ENCODE measurements at regions not wholly inside any gene's neighbourhood (a gene's known extent, or its start where the extent isn't known, plus 50 kb on each side); places are given as distances from the start of the nearest gene placed in this dataset.
A peak's percentile ranks its signal among the peaks of the same experiment; 100 is the strongest.

DNA sequence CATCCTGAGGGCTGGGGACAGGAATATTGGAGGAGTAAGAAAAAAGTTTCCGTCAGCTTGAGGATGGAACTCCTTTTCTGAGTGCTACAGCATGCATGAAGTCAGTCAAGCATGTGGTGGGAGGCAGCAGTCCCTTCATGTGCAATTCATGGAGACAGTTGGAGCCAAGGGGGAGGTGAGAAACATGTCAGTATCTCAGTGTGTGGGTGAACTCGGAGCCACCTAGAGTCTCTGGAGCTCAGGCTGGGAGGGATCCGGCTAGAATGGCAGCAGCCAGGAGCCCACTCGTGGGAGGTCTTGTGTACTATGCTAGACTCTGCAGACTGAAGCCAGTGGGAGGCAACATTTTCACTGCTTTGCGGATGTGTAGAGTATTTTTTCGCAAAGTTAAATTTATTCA lies 60.3 kb downstream of the AVPR1A start:
- DNase-seq, result peak in 1 of 51 donors; percentile 27

DNA sequence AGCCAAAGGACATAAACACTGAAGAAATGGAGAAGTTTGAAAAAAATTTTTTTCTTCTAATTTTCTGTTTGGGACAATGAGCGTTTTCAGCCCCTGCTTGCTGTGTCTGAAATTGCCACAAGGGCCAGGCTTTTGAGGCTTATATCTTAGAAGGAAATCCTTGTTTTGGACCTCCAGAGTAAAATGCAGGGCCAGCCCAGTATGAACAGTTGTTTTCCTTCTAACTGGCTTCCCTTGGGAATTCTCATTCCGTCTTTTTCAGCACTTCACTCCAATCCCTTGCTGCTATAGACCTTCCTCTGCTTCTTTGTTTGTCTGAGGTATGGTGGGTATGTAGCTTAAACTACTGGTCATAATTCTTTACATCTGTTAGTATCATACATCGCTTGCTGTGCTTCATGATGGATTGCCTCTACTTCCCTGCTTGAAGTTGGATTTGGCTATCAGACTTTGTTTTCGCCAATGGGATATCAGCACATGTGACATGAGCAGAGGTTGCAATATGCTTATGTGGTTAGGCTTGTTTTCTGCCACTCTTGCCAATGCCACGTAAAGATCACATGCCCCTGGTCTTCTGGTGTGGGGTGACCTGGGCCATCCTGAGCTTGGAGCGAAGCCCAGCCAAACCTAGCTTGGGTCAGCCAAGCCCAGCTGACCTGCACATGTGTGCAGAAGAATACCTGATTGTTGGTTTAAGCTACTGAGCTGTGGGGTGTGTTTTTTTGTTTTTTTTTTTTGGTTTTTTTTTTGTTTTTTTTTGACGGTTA lies 64.7 kb downstream of the AVPR1A start:
- no peak for DNase-seq

DNA sequence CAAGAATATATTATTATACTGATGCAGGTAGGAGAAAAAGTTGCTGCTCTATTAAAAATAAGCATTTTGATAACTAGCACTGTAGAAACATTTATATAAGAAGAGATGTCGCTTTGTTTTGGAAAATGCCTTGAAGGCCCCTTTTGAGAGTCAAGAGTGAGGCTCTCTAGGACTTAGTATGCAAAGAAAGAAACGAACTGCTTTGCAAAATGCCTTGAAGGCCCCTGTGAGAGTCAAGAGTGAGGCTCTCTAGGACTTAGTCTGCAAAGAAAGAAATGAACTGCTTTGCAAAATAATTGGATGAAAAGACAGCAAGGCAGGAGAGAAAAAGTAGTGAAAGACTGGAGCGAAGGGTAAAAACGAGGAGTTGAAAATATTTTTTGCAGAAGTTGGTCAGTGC lies 65.9 kb downstream of the AVPR1A start:
- DNase-seq, result no peak

DNA sequence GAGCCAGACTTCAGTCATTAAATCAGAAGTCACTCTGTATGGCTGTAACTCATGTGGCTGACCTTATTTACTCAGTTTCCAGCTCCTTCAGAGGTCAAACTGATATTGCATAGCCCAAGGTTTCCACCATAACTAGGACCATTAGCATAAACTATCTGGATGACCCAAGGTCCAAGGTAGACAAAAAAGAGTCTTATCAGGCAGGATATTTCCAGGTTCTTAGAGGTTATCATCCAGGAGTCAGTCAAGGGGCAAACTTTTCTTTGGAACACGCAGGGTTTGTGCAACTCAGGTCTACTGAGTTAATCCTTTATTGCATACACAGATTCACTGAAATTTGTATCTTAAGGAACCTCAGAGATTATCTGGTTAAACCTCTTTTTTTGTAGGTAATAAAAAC lies 66.5 kb downstream of the AVPR1A start:
- no peak for DNase-seq

DNA sequence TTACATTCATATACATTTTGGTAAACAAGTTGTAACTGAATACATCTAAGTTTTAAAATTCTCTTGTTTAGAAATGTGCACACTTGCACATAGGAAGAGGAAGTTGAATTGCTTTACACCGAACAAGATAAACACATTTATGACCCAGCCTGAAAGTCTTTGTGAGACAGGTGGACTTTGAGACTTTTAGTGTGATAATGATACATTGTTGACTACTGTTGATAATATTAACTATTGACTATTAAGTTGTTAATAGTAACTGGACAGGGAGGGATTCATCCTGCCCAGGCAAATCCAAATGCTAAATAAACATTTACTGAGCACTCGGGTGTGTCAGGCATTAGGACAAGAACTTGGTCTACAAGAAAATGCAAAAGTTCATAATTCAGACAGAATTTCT lies 68.0 kb downstream of the AVPR1A start:
- no peak for DNase-seq

DNA sequence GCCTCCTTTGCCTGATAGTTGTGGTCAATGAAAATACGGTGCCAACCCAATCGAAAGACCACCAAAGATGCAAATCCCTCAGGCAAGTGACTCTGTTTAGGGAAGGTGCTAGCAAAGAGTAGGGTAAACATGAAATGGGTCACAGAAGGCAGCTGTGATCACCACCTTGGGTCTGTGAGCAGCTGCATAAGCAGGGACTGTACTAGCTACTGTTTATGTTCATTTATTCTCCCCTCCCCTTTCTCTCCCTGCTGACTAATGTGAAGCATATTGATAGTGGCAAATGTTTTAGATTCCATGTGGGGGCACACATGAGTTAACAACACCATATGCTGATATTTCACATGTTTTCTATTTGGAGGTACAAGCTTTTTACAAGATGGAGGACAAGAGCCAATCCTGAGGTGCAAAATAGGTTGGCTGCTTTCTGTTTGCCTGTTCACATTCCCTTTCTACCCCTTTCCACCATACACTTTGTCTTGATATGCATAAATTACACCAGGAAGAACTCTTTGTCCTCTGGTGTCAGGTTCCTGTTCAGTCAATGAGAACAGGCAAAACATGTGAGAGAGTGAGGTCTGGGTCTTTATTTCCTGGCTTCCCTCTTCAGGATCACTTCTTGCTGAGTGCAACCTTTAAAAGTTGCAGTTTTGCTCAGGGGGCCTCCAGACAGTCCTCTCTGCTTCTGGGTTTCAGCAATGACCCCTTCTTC lies 71.1 kb downstream of the AVPR1A start:
- no peak for DNase-seq

DNA sequence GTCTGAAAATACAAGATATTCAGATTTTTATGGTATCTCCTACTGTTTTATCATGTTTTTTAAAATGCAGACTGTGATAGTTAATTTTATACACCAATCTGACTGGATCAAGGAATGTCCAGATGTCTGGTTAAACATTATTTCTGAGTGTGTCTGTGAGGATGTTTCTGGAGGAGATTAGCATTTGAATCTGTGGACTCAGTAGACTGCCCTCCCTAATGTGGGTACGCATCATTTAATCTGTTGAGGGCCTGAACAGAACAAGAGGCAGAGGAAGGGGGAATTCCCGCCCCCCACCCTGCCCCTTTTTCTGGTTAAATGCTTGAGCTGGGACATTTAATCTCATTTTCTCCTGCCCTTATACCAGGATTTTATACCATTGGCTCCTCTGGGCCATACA lies 72.1 kb downstream of the AVPR1A start:
- DNase-seq, result no peak

DNA sequence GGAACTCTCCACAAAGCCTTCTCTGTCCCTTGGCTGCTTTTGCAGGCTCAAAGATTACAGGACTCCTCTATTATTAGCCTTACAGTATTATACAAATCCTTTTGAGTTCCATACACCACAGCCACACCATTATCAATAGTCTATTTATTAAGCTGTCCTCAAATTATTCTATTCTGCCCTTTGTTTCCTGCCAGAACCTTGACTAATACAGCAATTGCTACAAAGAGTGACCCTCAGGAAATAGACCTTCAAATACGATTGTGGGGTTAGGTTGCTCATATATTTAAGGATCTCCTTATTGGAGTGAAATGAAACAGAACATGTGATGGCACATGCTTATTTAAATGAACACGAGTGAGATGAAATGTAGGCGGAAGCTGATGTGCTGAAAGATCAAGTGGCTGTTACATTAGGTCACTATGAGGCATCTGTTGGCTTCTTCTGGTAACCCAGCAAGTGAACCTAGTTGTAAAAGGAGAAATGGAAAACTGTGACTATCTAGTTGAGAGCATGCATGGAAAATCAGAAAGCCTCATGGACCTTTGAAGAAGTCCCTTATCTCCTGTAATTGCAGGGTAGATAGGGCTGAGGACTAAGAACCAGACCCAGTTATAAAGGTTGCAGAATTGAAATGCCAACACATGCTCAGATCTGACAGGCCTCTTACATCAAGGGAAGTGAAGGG lies 75.5 kb downstream of the AVPR1A start:
- DNase-seq, result no peak

DNA sequence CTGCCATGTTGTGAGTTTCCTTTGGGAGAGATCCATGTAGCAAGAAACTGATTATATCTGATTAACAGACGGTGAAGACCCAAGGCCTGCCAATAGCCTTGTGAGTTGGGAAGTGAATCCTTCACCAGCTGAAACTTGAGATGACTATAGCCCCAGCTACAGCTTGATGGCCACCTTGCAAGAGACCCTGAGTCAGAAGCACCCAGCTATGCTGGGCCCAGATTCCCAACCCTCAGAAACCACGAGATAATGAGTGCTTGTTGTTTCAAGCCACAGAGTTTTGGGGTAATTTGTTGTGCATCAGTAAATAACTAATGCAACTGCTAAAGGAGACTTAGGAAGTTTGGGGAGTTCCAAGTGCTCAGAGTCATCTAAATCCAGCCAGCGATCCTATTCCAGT lies 80.3 kb downstream of the AVPR1A start:
- no peak for DNase-seq

DNA sequence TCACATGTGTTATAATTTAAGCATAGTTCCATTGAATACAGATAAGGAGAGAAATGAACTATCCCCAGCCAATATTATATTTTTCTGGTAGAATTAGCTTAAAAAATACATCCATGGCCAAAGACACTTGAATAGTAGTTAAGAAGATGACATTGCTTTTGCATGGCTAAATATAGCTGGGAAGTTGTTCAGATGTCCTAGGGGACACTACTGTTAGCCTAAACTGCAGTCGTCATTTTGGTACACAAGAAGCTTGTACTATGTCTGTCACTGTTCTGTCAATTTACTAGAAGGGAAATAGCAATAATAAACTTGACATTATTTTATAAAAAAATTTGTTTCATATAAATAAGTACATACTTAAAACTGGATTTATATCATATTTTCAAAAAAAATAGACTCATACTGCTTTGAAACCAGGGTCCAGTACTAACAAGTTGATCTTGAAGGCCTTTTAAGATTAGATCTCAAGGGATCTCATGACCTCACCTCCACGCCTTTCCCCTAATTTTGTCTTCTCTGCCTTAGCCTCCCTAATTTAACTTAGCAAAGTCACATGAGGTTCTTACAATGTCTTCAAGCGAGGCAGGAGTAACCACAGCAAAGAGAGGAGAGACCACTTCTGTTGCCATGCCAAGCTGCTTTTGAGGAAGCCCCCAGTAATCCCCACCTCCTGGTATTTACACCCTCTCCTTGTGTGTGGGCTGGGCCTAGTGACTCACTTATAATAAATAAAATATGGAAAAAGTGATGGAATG lies 81.0 kb downstream of the AVPR1A start:
- no peak for DNase-seq

DNA sequence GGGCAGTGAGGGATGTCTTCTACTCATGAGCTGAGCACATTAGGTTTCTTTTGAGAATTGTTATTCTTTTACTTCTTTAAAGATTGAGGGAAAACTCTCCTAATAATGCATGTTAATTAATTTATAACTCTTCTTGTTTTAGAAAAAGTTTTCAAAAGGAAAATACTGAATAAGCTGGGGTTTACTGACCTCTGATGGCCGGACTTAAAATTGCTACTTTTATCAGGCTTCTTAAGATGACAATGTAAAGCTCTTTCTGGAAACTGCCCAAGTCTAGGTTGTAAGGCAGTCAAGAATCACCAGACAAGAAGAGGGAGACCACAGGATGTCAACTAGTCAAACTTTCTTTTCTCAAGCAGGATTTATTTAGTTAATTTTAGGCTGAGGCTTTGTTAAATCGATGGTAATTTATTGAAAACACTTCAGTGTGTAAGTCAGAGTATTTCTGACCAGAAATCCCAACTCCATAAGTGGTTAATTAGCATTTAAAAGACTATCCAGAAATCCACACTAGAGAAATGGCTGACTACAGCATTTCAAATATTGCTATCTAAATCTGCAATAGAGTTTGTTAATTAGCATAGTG lies 82.1 kb downstream of the AVPR1A start:
- DNase-seq, result peak in 4 of 51 donors; percentile 0 to 38 (median 6)

DNA sequence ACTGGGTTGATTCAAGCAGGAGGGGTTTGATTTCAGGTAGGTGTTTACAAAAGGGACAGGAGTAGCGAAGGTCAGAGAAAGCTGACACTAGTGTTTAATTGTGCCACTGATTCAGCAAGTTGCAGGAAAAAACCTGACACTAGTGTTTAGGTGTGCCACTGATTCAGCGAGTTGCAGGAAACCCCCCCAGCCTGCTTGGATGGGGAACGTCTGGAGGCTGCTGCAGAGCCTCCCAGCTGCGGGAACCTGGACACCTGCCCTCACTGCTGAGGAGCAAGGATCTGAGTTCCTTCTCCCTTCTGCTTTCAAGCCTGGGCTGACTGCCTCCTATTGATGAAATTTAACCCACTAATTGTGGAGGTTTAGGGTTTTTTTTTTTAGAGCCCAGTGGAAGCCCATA lies 84.2 kb downstream of the AVPR1A start:
- no peak for DNase-seq

DNA sequence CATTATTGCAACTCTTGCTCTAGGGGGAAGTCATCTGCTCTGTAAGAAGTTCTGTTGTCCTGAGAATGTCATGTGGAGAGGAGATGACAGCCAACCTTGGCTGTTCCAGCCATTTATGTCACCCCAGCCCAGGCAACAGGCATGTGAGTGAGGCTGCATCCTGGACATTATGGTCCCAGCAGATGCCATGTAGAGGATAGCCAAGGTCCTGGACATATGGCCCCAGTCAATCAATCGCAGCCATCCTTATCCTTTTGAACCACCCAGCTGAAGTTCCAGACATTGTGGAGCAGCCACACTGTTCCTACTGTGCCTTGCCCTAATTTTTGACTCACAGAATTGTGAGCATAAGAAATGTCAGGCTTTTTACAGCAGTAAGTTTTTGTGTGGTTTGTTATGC lies 84.9 kb downstream of the AVPR1A start:
- peak in 1 of 51 donors; percentile 2 for DNase-seq

DNA sequence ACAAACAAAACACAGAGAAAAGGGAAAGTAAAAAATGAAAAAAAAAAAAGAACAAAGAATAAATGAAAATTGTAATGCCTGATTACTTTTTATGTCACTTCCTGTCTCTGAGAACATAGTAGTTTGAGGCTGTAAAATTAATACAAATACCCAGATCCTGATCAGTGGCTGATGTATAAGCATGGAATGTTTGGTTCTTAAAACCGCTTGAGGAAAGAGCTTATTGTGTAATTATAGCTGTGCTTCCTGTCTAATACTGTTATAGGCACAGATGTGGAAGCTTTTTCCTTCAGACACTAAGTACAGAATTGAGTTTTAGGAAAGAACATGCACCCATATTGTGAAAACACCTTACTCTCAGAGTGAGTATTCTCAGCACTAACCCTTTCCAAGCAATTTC lies 86.9 kb downstream of the AVPR1A start:
- no peak for DNase-seq

DNA sequence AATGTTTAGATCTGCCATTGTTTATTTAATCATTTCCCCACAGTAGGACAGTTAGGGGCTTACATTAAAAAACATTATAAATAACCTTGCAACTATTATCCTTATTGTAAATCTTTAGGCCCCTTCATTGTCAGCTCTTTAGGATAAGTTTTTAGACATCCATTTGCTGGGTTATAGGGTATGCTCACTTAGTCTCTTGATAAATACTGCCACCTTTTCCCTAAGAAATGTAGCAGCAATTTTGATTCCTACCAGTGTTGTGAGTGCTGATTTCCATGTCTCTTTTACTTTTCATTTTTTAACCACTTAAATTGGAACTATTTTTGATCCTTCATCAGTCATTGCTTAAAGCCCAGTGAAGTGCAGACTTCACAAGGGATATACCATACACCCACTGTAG lies 94.4 kb downstream of the AVPR1A start:
- no peak for DNase-seq

DNA sequence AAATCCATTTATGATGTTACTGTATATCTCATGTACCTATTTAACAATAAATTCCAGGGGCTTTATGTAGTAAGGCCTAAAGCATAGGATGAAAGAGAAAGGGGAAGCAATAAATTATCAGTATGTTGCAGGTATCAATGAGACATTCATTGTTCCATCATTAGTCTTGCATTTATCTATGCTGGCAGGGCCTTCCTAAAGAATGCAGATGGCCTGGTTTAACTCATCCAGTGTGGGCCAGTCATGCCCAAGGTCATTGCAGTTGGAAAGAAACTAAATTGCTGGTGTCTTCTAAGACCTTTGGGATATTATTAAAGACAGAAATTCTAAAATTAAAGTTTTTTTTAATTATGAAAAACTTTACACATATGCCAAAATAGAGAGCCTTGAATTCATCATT lies 98.3 kb downstream of the AVPR1A start:
- no peak for DNase-seq

DNA sequence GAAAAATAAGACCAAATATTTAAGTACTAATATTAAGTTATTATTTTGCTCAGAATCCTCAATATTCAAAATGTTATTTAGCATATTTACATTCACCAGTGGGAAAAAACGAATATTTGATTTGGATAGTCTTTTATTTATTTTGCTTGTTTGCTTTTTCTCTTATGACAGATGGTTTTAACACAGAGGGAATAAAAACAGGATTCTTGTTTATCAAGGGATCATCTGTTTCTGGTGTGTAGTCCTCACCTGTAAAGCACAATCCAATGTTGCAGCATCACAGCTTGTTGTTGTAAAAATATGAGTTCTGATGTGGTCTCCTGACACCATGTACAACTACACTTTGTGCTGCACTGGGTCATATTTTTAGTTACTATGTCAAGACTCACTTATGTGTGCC lies 103.9 kb downstream of the AVPR1A start:
- DNase-seq, result no peak

DNA sequence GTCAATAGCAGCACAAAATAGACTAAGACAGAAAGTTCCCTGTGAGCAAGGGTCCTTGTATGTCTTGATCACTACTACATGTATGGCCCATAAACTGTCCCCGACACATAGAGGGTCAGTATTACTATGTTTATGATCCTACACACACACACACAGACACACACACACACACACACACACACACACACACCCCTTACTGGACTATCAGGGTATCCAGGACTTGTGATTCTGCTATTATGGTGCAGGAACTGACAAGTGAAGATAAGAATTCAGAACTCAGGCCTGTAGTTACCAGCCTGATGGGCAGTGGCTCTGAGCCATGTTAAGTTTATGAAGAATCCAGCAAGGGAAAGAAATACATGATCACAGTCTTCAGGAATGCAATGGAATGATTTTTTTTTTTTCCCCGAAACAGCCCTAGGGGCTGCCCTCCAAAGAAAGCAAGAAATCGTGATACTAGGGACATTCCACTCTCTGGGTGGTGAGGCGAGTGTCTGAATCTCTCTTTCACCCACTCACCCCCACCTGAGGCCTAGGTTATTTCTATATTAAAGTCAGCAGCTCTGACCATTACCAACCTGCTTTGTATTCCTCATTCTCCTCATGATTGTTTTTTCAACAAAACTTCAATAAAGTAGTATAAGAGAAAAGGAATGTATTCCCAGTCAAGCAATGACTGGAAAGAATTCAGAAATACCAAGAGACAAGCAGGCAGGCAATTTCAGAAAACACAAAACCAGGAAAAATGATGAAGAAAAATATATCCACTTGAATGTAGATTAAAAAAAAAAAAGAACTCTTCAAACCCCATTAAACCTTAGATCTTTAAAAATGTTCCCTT lies 105.8 kb downstream of the AVPR1A start:
- DNase-seq, result no peak

DNA sequence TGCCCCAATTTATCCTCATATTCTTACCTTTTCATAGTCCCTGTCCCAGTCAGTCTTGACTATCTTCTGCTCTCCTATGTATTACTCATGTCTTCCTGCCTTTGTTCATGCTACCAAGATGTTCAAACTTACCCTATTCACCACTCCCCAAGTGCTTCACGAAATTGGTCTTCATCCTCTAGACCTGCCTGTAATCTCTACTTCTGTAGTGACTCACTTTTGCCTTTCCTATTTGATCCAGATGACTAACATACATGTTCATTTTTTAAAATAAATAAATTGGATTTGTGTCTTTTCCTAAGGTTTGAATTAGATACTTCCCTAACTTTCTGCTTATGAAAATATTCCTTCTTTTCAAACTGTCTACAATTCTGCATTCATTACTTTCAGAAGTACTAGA lies 107.7 kb upstream of the PPM1H start:
- no peak for DNase-seq

DNA sequence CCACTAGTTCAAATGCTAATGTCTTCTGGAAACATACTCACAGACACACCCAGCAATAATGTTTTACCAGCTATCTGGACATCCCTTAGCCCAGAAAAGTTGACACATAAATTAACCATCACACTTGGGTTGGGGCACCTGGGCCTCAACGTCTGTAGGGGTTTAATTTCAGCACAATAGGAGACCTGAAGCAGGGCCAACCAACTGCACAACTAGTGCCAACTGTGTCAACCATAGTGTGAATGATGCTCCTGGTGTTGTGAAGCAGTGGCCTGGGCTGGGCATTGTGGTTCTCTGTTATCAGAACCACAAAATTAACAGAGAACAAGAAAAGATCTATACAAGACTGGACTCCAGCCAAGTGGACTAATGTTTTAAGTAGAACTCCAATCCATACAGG lies 106.7 kb upstream of the PPM1H start:
- no peak for DNase-seq

All from hypothalamus (tissue), 51 donors.